A549 (cell line): ENCODE measurements at regions not wholly inside any gene's neighbourhood (a gene's known extent, or its start where the extent isn't known, plus 50 kb on each side); places are given as distances from the start of the nearest gene placed in this dataset.
A peak's percentile ranks its signal among the peaks of the same experiment; 100 is the strongest.

Experiments
- CEBPB ChIP-seq, 2 experiments: fragments of >200 bp in 1 of 2; sonication (Bioruptor Twin) in 1 of 2; formaldehyde crosslinking in 1 of 2; IDR thresholded peaks; 2 replicates each; pipeline ENCODE4 v1.6.1; 2012 to 2016
- CTCF ChIP-seq: fragments of >200 bp; sonication (Bioruptor Twin); formaldehyde crosslinking; IDR thresholded peaks from 3 replicates; pipeline ENCODE4 v1.5.1; 2016
- HMGXB4 ChIP-seq: fragments of 250-450 bp; sonication (Bioruptor Pico); IDR thresholded peaks from 2 replicates; pipeline ENCODE4 v1.5.0; 2021; ENCODE audit warnings: mild to moderate bottlenecking, moderate library complexity, borderline replicate concordance
- JUN ChIP-seq, 2 experiments: fragments of >200 bp; sonication (Bioruptor Twin); formaldehyde crosslinking; IDR thresholded peaks; 2 replicates in 1 of 2; 3 replicates in 1 of 2; pipeline ENCODE4 v1.6.1; 2016 to 2017
- MAZ ChIP-seq: fragments of 150-350 bp; IDR thresholded peaks from 2 replicates; pipeline ENCODE4 v1.6.1; 2014; ENCODE audit warnings: antibody characterized with exemption, low read depth, low read length, borderline replicate concordance
- PBX3 ChIP-seq: IDR thresholded peaks from 2 replicates; pipeline ENCODE4 v1.6.1; 2012
- PHF8 ChIP-seq: fragments of 200-600 bp; sonication (generic); IDR thresholded peaks from 2 replicates; pipeline ENCODE4 v1.6.1; 2016; ENCODE audit warnings: low read depth, mild to moderate bottlenecking, antibody characterized with exemption, moderate library complexity, borderline replicate concordance
- POLR2A ChIP-seq: IDR thresholded peaks from 2 replicates; pipeline ENCODE4 v1.6.1; 2012; ENCODE audit warnings: mild to moderate bottlenecking, low read length
- ZFP36 ChIP-seq: fragments of 450-650 bp; IDR thresholded peaks from 2 replicates; pipeline ENCODE4 v1.6.1; 2014; ENCODE audit warnings: borderline replicate concordance; ENCODE audit not compliant: partially characterized antibody

GRCh38 chr18:60100778-60101177 lies 201.0 kb downstream of the PMAIP1 start:
- TF ChIP-seq POLR2A (no peak), PHF8 (no peak), CTCF (no peak), ZFP36 (no peak), CEBPB (IDR thresholded peaks at IDR 0.05) (0 out of 4 replicates have a peak, but pooled peaks of 1 of the 2 experiments have one; percentile 19), HMGXB4 (CRISPR knock-in tag) (no peak), JUN (IDR thresholded peaks at IDR 0.05) (no peak), PBX3 (no peak), MAZ (no peak)
